ENCODE measurements at regions not wholly inside any gene's neighbourhood (a gene's known extent, or its start where the extent isn't known, plus 50 kb on each side); places are given as distances from the start of the nearest gene placed in this dataset.
A peak's percentile ranks its signal among the peaks of the same experiment; 100 is the strongest.
"Not testable (repeated sequence)": the region's sequence is repeated elsewhere in the genome, so short reads cannot be mapped to it uniquely, and the experiment has no call there.

DNA sequence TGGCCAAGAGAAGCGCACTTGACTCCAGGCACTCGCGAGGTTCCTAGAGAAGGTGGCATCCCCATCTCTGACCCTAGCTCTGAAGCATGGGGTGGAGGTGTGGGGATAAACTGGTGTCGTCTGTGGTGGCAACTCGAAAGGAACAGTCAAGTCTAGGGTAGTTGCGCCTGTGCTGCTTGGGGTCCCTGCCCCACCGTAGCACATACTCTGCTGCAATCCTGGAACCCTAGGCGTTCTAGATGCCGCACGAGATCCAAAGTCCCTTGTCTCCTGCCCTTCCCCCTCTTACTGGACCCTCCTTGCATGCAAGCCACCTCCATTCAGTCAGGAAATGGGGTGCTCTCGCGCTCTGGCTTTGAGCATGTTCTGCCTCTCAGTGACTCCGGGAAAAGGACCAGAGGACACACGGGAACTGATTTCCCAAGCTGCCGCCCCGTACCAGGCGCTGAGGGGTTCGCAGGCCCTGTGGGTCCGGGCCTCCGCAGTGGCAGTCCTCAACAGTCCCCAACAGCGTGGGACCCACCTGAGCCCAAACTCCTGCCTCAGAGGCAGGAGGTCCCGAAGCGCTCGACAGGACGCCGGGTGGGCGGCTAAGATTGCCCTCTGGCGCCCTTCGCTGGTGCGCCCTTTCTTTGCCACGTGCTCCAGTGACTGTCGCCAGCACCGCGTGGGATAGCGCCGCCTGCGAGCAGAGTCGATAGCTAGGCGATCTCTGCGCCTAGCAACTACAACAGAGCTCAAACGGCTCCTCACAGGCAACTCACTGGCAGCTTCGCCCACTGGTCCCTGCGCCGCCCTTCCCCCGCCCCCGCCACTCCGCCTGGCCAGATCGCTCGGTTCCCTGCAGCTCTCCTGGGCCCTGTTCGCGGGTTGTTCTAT, 452.0 kb downstream of the REEP3 start:
- Histone ChIP-seq H3K4me3 (ENCODE audit: low read depth, low read length) (no peak overlapping the region), H3K36me3 (ENCODE audit: control insufficient read depth, insufficient read depth, low read length) (no peaks in the 10 kb centered on the region), H3K27me3 (ENCODE audit: control insufficient read depth, insufficient read depth, low read length) (no peaks in the 10 kb centered on the region)
- TF ChIP-seq, protein P1, sequence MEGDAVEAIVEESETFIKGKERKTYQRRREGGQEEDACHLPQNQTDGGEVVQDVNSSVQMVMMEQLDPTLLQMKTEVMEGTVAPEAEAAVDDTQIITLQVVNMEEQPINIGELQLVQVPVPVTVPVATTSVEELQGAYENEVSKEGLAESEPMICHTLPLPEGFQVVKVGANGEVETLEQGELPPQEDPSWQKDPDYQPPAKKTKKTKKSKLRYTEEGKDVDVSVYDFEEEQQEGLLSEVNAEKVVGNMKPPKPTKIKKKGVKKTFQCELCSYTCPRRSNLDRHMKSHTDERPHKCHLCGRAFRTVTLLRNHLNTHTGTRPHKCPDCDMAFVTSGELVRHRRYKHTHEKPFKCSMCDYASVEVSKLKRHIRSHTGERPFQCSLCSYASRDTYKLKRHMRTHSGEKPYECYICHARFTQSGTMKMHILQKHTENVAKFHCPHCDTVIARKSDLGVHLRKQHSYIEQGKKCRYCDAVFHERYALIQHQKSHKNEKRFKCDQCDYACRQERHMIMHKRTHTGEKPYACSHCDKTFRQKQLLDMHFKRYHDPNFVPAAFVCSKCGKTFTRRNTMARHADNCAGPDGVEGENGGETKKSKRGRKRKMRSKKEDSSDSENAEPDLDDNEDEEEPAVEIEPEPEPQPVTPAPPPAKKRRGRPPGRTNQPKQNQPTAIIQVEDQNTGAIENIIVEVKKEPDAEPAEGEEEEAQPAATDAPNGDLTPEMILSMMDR (IDR thresholded peaks at IDR 0.05; ENCODE audit: insufficient read depth, low read length, poor library complexity, severe bottlenecking): no peak
- DNase-seq (ENCODE audit: low read depth): no peak

DNA sequence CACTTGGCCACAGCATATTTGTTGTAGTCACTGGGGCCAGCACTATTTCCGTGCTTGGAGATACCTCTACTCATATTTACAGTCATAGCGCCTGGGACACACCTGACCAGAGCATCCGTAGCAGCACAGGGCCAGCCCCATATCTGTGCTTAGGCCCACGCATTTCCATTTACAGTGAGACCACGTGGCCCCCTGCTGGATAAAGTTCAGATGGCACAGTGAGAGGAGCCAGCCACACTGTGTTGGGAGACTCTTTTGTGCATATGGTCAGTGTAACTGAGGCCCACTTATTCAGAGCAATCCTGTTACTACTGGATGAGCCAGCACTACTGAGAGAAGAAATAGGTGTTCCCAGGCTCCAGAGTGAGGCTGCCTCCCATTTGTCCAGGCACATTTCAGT, 455.3 kb downstream of the REEP3 start:
- TF ChIP-seq, protein P1 (IDR thresholded peaks at IDR 0.05; ENCODE audit: insufficient read depth, low read length, poor library complexity, severe bottlenecking): peak; percentile 65
- Histone ChIP-seq H3K4me3 (ENCODE audit: low read depth, low read length) (no peak overlapping the region), H3K36me3 (ENCODE audit: control insufficient read depth, insufficient read depth, low read length) (no peaks in the 10 kb centered on the region), H3K27me3 (ENCODE audit: control insufficient read depth, insufficient read depth, low read length) (no peaks in the 10 kb centered on the region)
- no peak for DNase-seq (ENCODE audit: low read depth)

DNA sequence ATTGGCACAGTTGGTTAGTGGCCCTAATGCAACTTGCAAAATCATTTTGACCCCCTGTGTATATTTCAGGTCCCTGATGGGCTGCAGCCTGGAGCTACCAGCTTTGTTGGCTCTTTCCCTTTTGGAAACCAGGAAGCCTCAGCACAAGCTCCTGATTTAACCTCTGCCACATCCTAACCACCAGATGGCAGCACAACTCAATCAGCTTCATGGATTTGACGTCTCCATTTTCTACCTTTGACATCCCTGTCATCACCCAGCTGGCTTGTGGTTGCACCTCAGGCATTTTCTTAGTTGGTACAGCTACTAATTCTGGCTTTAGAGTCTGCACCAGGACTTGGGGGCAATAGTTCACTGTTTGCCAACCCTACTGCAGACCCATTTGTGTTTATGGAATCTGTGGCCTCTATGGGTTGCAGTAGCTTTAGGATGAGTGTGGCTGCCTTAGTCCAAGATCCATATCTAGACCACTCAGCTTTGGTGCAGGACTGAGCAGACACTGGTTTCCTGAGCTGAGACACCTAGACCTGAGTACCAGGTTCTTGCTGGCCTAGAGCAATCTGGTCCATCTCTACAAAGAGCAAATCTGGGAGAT, 456.2 kb downstream of the REEP3 start:
- DNase-seq (ENCODE audit: low read depth): peak; percentile 1
- no peaks in the 10 kb centered on the region for H3K27me3 ChIP-seq (ENCODE audit: control insufficient read depth, insufficient read depth, low read length)
- TF ChIP-seq, protein P1 (IDR thresholded peaks at IDR 0.05; ENCODE audit: insufficient read depth, low read length, poor library complexity, severe bottlenecking): peak; percentile 58

DNA sequence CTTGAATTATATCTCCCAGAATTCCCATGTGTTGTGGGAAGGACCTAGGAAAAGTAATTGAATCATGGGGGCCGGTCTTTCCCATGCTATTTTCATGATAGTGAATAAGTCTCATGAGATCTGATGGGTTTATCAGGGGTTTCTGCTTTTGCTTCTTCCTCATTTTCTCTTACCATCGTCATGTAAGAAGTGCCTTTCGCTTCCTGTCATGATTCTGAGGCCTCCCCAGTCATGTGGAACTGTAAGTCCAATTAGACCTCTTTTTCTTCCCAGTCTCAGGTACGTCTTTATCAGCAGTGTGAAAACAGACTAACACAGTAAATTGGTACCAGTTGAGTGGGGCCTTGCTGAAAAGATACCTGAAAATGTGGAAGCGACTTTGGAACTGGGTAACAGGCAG, 459.7 kb downstream of the REEP3 start:
- not testable (repeated sequence) for H3K36me3 ChIP-seq (ENCODE audit: control insufficient read depth, insufficient read depth, low read length); H3K4me3 ChIP-seq (ENCODE audit: low read depth, low read length); DNase-seq (ENCODE audit: low read depth); H3K27me3 ChIP-seq (ENCODE audit: control insufficient read depth, insufficient read depth, low read length)

More for the DNA sequence above, 456.2 kb downstream of the REEP3 start:
- Histone ChIP-seq H3K4me3 (ENCODE audit: low read depth, low read length) (no peak overlapping the region), H3K36me3 (ENCODE audit: control insufficient read depth, insufficient read depth, low read length) (no peaks in the 10 kb centered on the region)

DNA sequence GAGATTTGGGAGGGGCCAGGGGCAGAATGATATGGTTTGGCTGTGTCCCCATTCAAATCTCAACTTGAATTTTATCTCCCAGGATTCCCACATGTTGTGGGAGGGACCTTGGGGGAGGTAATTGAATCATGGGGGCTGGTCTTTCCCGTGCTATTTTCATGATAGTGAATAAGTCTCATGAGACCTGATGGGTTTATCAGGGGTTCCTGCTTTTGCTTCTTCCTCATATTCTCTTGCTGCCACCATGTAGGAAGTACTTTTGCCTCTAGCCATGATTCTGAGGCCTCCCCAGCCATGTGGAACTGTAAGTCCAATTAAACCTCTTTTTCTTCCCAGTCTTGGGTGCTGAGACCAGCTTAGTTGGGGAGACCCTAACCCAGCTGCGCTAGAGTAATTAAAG, 462.9 kb downstream of the REEP3 start:
- not testable (repeated sequence) for H3K4me3 ChIP-seq (ENCODE audit: low read depth, low read length); DNase-seq (ENCODE audit: low read depth); H3K36me3 ChIP-seq (ENCODE audit: control insufficient read depth, insufficient read depth, low read length); H3K27me3 ChIP-seq (ENCODE audit: control insufficient read depth, insufficient read depth, low read length)

DNA sequence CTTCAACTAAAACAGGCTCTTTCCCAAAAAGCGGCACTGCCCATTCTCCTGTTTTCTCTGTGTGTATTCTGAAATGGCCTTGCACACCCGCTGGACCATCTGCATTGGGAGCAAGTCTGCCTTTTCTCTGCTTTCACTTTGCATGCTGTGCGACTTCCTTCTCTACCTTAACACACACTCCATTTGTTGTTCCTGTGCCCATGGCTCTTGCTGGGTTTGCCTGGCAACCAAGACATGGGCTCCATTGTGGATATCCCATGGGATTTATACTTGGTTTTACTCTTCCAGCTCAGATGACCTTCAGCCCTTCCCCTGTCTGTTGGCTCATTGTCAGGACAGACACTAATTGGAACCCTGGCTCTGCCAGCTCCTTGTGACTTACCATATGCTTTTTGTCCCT, 465.3 kb downstream of the REEP3 start:
- Histone ChIP-seq H3K36me3 (ENCODE audit: control insufficient read depth, insufficient read depth, low read length) (no peaks in the 10 kb centered on the region), H3K27me3 (ENCODE audit: control insufficient read depth, insufficient read depth, low read length) (no peaks in the 10 kb centered on the region), H3K4me3 (ENCODE audit: low read depth, low read length) (no peak overlapping the region)
- TF ChIP-seq, protein P1 (IDR thresholded peaks at IDR 0.05; ENCODE audit: insufficient read depth, low read length, poor library complexity, severe bottlenecking): no peak
- no peak for DNase-seq (ENCODE audit: low read depth)

All from kidney epithelial cell (primary cell).